ACHN (cell line): ENCODE measurements at regions not wholly inside any gene's neighbourhood (a gene's known extent, or its start where the extent isn't known, plus 50 kb on each side); places are given as distances from the start of the nearest gene placed in this dataset.
"Not testable (repeated sequence)": the region's sequence is repeated elsewhere in the genome, so short reads cannot be mapped to it uniquely, and the experiment has no call there.

Source experiments
- DNase-seq: peaks from one replicate; pipeline ENCODE4 v3.0.0-alpha.2; 2015
- in situ Hi-C: cut with HindIII; loops from 2 replicates; pipeline ENCODE4 v1.10.0; 2017; ENCODE audit warnings: low sequenced_read_pairs, low pct_ligation_motif_present, low pct_unique_long_range_greater_than_20kb

DNA sequence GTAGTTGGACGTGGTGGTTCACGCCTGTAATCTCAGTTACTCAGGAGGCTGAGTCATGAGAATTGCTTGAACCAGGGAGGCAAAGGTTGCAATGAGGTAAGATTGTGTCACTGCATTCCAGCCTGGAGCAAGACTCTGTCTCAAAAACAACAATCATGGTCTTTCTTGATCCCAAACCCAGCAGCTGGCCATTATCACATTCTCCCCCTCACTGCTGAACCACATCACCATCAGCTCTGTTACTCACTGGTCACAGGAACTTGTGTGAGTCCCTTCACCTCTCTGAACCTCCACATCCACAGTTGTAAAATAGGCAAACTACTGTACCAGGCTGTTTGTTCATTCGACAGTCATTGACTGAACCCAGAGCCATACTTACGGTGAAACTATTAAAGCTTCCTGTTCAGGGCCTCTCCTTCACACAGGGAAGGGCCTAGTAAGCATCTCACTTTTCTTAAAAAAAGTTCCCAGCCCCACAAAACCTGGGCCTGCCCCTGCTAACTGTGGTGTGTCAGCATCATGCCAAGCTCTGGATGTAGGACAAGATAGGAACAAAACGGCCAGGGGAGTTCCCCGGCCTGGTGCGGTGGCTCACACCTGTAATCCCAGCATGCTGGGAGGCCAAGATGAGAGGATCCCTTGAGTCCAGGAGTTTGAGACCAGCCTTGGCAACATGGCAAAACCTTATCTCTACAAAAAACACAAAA lies 104.7 kb downstream of the COPRS start:
- in situ Hi-C loops = no loop called here
- DNase-seq = no peak

DNA sequence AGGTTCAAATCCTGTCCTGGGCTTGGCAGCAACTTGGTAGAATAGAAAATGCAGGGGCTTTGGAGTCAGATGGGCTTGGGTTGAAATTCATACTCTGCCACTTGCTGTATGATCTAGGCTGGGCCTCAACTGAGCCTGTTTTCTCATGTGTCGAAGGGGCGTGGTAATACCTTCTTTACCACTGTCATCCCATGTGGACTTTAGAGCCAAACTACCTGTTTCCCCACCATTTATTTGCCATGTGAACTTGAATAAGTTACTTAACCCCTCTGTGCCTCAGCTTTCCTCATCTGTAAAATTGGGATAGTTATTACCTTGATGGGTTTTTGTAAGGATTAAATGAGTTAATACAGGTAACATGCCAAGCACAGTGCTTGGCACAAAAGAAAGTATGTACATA lies 106.0 kb downstream of the COPRS start:
- DNase-seq = no peak
- in situ Hi-C loops = no loop called here

DNA sequence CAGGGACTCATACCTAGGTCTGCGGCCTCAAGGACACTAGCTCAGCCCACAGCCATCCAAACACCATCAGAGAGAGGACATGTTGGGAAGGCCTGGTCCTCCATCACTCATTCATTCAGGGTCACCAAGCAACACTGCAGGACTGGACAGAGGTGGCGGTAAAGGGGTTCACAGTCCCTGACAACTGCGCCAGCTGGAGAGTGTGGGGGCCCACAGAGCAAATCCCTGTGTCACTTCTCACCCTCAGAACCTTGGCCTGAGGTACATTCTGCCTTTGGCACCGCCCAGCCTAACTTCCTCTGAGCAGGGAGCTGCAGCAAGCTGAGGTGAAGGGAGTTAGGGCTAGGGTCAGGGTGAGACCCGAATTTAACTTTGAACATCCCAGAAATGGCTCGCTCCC lies 106.5 kb downstream of the COPRS start:
- in situ Hi-C loops = no loop called here
- no peak for DNase-seq

DNA sequence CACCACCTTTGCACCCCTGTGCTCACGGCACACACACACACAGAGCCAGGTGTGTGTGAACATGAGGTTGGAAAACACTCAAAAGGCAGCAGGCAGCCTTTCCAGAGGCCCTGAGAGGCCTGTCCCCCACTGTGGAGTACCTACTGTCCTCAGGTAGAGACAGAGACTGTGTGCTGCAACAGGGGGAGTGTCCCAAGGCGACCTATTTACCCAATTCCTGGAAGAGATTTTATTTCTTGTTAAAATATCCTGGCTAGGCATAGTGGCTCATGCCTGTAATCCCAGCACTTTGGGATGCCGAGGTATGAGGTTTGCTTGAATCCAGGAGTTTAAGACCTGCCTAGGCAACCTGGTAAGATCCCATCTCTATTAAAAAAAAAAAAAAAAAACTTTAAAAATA lies 108.5 kb downstream of the COPRS start:
- no peak for DNase-seq
- in situ Hi-C loops = no loop called here

DNA sequence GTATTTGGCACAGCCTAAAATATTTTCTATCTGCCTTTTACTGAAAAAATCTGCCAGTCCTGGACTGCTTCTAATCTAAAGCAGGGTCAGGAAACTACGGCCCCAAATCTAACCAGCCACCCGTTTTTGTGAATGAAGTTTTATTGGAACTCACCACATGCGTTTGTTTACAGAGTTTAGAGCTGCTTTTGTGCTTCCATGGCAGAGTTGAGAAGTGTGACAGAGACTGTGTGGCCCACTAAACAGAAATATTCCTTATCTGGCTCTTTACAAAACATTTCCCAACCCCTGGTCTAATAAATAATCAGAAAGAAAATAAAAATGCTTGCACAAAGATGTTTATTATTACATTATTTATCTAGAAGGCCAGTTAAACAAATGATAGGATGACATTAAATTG lies 110.2 kb downstream of the COPRS start:
- in situ Hi-C loops = no loop called here
- no peak for DNase-seq

DNA sequence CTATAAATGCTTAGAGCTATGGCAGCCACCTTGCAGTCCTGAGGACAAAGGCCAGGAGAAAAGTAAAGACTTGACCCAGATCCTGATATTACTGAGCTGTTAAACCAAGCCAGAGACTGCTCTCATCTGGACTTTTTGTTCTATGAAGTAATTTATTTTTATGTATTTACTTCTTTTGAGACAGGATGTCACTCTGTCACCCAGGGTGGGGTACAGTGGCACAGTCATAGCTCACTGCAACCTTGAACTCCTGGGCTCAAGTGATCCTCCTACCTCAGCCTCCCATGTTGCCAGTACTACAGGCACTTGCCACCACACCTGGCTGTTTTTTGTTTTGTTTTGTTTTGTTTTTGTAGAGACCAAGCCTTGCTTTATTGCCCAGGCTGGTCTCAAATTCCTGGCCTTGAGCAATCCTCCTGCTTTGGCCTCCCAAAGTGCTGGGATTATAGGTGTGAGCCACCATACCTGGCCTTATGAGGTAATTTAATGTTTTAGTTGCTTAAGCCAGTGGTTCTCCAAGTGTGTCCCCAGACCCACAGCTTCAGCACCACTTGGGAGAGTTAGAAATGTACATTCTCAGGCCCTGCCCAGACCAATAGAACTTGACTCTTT lies 112.1 kb downstream of the COPRS start:
- no peak for DNase-seq
- in situ Hi-C loops = no loop called here

GRCh38 chr17:31745964-31746600 lies 113.0 kb downstream of the COPRS start:
- DNase-seq = no peak
- in situ Hi-C loops = no loop called here

DNA sequence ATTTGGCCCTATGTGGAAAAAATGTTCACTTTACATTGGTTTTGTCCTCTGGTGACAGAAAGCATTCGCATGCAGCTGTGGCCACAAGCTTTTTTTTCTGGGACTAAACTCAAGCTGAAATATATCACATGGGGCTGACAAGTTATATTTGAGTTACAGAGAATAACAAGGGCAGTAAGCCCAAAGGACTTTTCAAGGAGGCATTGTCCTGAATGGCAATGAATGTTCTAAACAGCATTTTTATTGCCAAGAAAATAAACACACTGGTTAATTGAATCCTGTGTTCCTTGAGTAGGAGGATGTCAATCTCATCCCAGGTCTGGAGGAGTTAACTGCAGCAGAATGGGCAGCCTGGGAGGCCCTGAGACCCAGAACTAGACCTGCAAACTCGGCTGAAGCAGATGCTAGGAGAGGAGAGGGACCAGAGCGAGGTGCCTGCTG lies 114.5 kb downstream of the COPRS start:
- DNase-seq = no peak
- in situ Hi-C loops = no loop called here

GRCh38 chr17:31743797-31744196 lies 115.2 kb downstream of the COPRS start:
- in situ Hi-C loops = no loop called here

DNA sequence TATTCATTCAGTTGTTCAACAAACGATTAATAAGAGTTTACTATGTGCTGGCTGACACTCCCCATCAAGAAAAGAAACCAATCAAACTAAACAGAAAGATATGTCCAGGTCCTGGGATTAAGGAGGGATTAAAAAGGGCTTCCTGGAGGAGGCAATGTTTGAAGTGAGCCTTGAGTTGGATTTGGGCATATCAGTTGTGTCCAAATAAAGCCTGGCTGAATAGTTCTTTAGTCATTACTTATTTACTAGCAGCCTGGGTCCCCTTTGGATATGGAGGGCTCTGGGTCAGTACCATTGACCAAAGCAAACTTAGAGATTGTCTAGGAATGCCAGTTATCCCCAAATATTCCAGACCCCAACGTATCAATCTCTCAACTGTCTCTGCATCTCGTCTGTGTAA lies 117.7 kb downstream of the COPRS start:
- DNase-seq = no peak
- in situ Hi-C loops = no loop called here

More at GRCh38 chr17:31743797-31744196, 115.2 kb downstream of the COPRS start:
- DNase-seq = no peak

GRCh38 chr17:31740611-31741082 lies 118.4 kb downstream of the COPRS start:
- DNase-seq = no peak
- in situ Hi-C loops = no loop called here

GRCh38 chr17:31738996-31739699 lies 119.9 kb downstream of the COPRS start:
- in situ Hi-C loops = no loop called here
- no peak for DNase-seq

DNA sequence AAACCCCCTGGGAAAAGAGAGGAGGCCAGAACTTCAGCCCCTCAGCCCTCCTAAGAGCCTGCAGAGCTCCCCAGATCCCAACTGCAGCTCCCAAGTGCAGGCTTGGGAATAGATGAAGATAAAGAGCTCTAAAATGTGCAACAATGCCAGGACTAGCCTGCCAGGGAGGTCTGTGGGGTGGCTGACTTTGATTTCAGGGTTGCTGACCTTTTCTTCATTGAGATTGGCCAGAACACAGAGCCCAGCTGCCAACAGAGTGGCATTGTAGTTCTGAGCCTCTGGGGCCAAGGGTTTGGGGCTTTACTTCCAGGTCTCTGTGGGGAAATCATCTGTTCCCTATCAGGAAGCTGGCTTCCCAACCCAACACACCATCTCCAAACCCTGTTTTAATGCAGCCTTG lies 120.6 kb downstream of the COPRS start:
- in situ Hi-C loops = no loop called here
- no peak for DNase-seq

- DNase-seq = no peak
- in situ Hi-C loops = no loop called here
These were observed 121.0 kb downstream of the COPRS start for GRCh38 chr17:31738067-31738466.

GRCh38 chr17:31736855-31737625 lies 122.0 kb downstream of the COPRS start:
- DNase-seq = no peak

DNA sequence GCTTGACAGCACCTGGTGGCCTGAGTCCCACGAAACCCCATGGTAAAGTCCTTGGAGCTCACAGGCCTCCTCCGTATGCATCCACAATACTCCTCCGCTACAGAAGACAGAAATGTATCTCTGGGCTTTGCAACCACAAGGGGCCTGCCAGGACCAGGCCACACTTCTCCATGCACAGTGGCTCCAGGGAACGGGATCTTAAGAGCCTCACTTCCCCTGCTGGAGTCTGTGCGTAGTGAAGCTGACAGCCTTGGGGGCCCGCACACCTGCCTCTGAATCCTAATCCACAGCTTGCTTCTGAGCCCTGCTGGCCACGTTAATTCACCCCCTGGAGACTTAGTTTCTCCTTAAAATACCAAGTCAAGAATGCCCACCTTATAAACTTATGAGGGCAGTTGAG lies 125.7 kb downstream of the COPRS start:
- in situ Hi-C loops = no loop called here
- no peak for DNase-seq

More at GRCh38 chr17:31736855-31737625, 122.0 kb downstream of the COPRS start:
- in situ Hi-C loops = no loop called here

- in situ Hi-C loops, DNase-seq: not testable (repeated sequence)
These were observed 127.4 kb downstream of the COPRS start for GRCh38 chr17:31731585-31732154.

DNA sequence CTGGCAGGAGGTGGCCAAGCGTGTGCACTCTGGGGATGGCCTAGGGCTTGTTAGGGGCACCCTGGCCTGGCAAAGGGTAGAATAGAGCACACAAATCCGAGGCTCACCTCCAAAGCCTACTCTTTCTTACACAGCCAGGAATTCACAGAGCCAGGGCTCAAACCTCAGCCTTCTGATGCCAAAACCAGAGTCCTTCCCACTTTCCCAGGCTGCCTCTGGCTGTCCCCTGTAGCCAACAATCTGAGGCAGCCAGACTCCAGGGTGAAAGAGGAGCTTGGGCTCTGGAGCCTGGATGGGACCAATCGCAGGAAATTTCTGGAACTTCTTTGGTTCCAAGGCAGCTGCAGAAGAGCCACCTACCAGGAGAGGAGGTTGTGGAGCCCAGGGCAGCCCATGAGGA lies 127.9 kb downstream of the COPRS start:
- no peak for DNase-seq
- in situ Hi-C loops = no loop called here
